ENCODE measurements at regions not wholly inside any gene's neighbourhood (a gene's known extent, or its start where the extent isn't known, plus 50 kb on each side); places are given as distances from the start of the nearest gene placed in this dataset.

DNA sequence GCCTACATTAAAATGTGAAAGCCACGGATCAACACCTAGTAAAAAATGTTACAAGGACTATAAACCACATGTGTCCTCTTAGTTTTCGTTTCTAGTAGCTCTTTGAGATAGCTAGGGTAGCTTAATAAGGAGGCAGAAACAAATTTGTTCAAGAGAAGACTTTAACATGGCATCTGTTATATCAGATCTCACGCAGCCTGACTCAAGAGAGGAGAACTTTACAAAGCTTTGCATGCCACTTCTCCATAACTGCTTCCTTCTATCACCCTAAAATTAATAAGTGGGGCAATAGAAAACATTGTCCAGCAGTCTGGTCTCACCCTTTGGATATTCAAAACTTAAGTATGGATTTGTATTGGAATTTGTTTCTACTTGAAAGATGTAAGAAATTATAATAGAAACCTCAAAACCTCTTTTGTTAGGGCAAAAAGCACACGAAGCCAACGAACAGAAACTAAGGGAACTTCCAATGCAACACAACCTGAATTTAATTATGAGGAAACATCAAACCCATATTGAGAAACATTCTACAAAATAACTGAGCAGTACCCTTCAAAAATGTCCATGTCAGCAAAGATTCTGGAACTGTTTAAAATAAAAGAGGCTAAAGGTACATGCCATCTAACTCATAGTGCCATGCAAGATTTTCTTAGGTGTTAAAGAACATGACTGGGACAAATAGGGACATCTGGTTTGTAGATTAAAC is 194.8 kb downstream of the LRIG3 start:
- Histone ChIP-seq H3K27me3 (ENCODE audit: insufficient read depth, low read length) (no peaks in the 10 kb centered on the region), H3K9me2 (ENCODE audit: low read depth, low read length) (no peaks in the 10 kb centered on the region), H3K27ac (ENCODE audit: low read depth, low read length, poor library complexity, severe bottlenecking) (no peak overlapping the region), H3K79me2 (ENCODE audit: insufficient read depth, low read length) (no peaks in the 10 kb centered on the region), H3K4me1 (ENCODE audit: insufficient read depth, low read length, severe bottlenecking) (no peaks in the 10 kb centered on the region), H3K9ac (ENCODE audit: low read length) (no peak overlapping the region), H3K4me3 (ENCODE audit: low read depth, low read length, poor library complexity, severe bottlenecking) (no peak overlapping the region), H4K20me1 (ENCODE audit: insufficient read depth, low read length) (no peaks in the 10 kb centered on the region), H3K36me3 (ENCODE audit: insufficient read depth, low read length) (no peaks in the 10 kb centered on the region), H3F3A (ENCODE audit: insufficient read depth, low read length) (no peaks in the 10 kb centered on the region), H3K4me2 (ENCODE audit: low read length) (no peak overlapping the region), H2AFZ (ENCODE audit: low read length) (no peak overlapping the region), H3K9me3 (ENCODE audit: low read length) (no peaks in the 10 kb centered on the region)
- TF ChIP-seq, protein P1, sequence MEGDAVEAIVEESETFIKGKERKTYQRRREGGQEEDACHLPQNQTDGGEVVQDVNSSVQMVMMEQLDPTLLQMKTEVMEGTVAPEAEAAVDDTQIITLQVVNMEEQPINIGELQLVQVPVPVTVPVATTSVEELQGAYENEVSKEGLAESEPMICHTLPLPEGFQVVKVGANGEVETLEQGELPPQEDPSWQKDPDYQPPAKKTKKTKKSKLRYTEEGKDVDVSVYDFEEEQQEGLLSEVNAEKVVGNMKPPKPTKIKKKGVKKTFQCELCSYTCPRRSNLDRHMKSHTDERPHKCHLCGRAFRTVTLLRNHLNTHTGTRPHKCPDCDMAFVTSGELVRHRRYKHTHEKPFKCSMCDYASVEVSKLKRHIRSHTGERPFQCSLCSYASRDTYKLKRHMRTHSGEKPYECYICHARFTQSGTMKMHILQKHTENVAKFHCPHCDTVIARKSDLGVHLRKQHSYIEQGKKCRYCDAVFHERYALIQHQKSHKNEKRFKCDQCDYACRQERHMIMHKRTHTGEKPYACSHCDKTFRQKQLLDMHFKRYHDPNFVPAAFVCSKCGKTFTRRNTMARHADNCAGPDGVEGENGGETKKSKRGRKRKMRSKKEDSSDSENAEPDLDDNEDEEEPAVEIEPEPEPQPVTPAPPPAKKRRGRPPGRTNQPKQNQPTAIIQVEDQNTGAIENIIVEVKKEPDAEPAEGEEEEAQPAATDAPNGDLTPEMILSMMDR (IDR thresholded peaks at IDR 0.05; ENCODE audit: low read length) = no peak
- TF ChIP-seq EZH2 (IDR thresholded peaks at IDR 0.05; ENCODE audit: borderline replicate concordance, low read length) = no peak

DNA sequence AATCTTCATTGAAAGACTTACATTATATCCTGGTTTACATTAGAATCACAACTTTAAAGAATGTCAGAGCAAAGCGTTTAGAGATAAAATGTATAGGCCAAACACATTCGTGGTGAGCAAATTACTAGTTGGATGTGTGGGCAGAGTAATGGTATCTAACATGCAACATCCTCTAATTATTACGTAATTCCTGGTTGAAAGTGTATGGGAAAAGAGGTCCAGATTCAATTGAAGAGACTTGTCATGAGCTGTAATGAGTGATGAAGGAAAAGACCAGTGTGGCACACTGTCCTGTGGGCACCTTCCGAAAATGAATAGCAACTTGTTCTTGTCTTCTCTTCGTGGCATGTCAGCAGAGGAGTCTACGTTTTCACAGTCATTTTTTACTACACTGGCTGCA is 192.8 kb downstream of the LRIG3 start:
- H2AFZ ChIP-seq (ENCODE audit: low read length) = no peak overlapping the region
- TF ChIP-seq EZH2 (IDR thresholded peaks at IDR 0.05; ENCODE audit: borderline replicate concordance, low read length) = no peak
- TF ChIP-seq, protein P1 (IDR thresholded peaks at IDR 0.05; ENCODE audit: low read length) = no peak
- no peaks in the 10 kb centered on the region for H3K4me1 ChIP-seq (ENCODE audit: insufficient read depth, low read length, severe bottlenecking)
- H3K4me2 ChIP-seq (ENCODE audit: low read length) = no peak overlapping the region
- H3K9me3 ChIP-seq (ENCODE audit: low read length) = no peaks in the 10 kb centered on the region
- no peak overlapping the region for H3K4me3 ChIP-seq (ENCODE audit: low read depth, low read length, poor library complexity, severe bottlenecking)
- no peaks in the 10 kb centered on the region for H4K20me1 ChIP-seq (ENCODE audit: insufficient read depth, low read length)
- no peak overlapping the region for H3K9ac ChIP-seq (ENCODE audit: low read length)
- H3K9me2 ChIP-seq (ENCODE audit: low read depth, low read length) = no peaks in the 10 kb centered on the region
- H3K36me3 ChIP-seq (ENCODE audit: insufficient read depth, low read length) = no peaks in the 10 kb centered on the region
- H3K79me2 ChIP-seq (ENCODE audit: insufficient read depth, low read length) = no peaks in the 10 kb centered on the region
- H3K27me3 ChIP-seq (ENCODE audit: insufficient read depth, low read length) = no peaks in the 10 kb centered on the region
- no peak overlapping the region for H3K27ac ChIP-seq (ENCODE audit: low read depth, low read length, poor library complexity, severe bottlenecking)
- H3F3A ChIP-seq (ENCODE audit: insufficient read depth, low read length) = no peaks in the 10 kb centered on the region

DNA sequence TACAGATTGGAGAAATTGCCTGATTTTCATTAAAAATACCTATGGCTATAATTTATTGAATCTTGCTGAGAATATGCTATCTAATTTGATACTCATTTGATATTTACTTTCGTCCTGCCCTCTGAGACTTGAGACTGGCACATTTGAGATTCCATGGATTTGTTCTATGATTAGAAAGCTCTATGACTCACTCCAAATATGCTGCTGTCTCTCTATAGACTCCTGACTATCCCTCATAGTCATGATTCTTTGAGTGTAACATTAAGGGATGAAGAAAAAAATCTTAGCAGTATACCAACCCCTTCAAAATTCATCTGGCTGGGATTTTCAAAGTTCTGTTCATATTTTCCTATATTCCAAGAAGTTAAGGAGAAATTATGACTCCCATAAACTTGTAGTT is 191.9 kb downstream of the LRIG3 start:
- Histone ChIP-seq H3K79me2 (ENCODE audit: insufficient read depth, low read length) (no peaks in the 10 kb centered on the region), H3K4me1 (ENCODE audit: insufficient read depth, low read length, severe bottlenecking) (no peaks in the 10 kb centered on the region), H3K4me3 (ENCODE audit: low read depth, low read length, poor library complexity, severe bottlenecking) (no peak overlapping the region), H3K36me3 (ENCODE audit: insufficient read depth, low read length) (no peaks in the 10 kb centered on the region), H3K9me2 (ENCODE audit: low read depth, low read length) (no peaks in the 10 kb centered on the region), H4K20me1 (ENCODE audit: insufficient read depth, low read length) (no peaks in the 10 kb centered on the region), H3K9ac (ENCODE audit: low read length) (no peak overlapping the region), H3F3A (ENCODE audit: insufficient read depth, low read length) (no peaks in the 10 kb centered on the region), H3K27me3 (ENCODE audit: insufficient read depth, low read length) (no peaks in the 10 kb centered on the region), H3K9me3 (ENCODE audit: low read length) (no peaks in the 10 kb centered on the region), H3K4me2 (ENCODE audit: low read length) (no peak overlapping the region), H2AFZ (ENCODE audit: low read length) (no peak overlapping the region), H3K27ac (ENCODE audit: low read depth, low read length, poor library complexity, severe bottlenecking) (no peak overlapping the region)
- TF ChIP-seq, protein P1 (IDR thresholded peaks at IDR 0.05; ENCODE audit: low read length) = no peak
- no peak for TF ChIP-seq EZH2 (IDR thresholded peaks at IDR 0.05; ENCODE audit: borderline replicate concordance, low read length)
